GM18511 (cell line): ENCODE measurements at regions not wholly inside any gene's neighbourhood (a gene's known extent, or its start where the extent isn't known, plus 50 kb on each side); places are given as distances from the start of the nearest gene placed in this dataset.
"Not testable (repeated sequence)": the region's sequence is repeated elsewhere in the genome, so short reads cannot be mapped to it uniquely, and the experiment has no call there.

Experiments used
- ATAC-seq: cut with Tn5 transposase; IDR thresholded peaks from one replicate; pipeline ENCODE4 v1.9.1; 2021; ENCODE audit warnings: mild to moderate bottlenecking, moderate library complexity; ENCODE audit not compliant: unreplicated experiment

- no peak for ATAC-seq
Measured at GRCh38 chr9:129561594-129562281, 59.2 kb downstream of the C9orf50 start.

- ATAC-seq: no peak
Measured at GRCh38 chr9:129560881-129561306, 60.0 kb downstream of the C9orf50 start.

GRCh38 chr9:129559506-129559881 is 61.4 kb downstream of the C9orf50 start:
- ATAC-seq: no peak

- no peak for ATAC-seq
Measured at GRCh38 chr9:129558551-129559505, 62.1 kb downstream of the C9orf50 start.

GRCh38 chr9:129558063-129558550 is 62.8 kb downstream of the C9orf50 start:
- no peak for ATAC-seq

- no peak for ATAC-seq
Measured at GRCh38 chr9:129557192-129558036, 63.5 kb downstream of the C9orf50 start.

GRCh38 chr9:129556491-129557191 is 64.3 kb downstream of the C9orf50 start:
- ATAC-seq: no peak

- ATAC-seq: no peak
Measured at GRCh38 chr9:129555512-129556215, 65.2 kb downstream of the C9orf50 start.

- ATAC-seq: no peak
Measured at GRCh38 chr9:129554649-129555048, 66.3 kb downstream of the C9orf50 start.

- ATAC-seq: no peak
Measured at GRCh38 chr9:129553277-129553676, 67.6 kb downstream of the C9orf50 start.

- no peak for ATAC-seq
Measured at GRCh38 chr9:129552064-129552463, 68.8 kb downstream of the C9orf50 start.

- ATAC-seq: no peak
Measured at GRCh38 chr9:129551393-129551973, 69.4 kb downstream of the C9orf50 start.

- not testable (repeated sequence) for ATAC-seq
Measured at GRCh38 chr9:129550977-129551376, 69.9 kb downstream of the C9orf50 start.

GRCh38 chr9:129550199-129550839 is 70.6 kb downstream of the C9orf50 start:
- no peak for ATAC-seq

- no peak for ATAC-seq
Measured at GRCh38 chr9:129549684-129550083, 71.2 kb downstream of the C9orf50 start.

- ATAC-seq: no peak
Measured at GRCh38 chr9:129549139-129549538, 71.8 kb downstream of the C9orf50 start.

GRCh38 chr9:129548571-129549135 is 72.2 kb downstream of the C9orf50 start:
- ATAC-seq: no peak

GRCh38 chr9:129547869-129548570 is 72.9 kb downstream of the C9orf50 start:
- no peak for ATAC-seq
